A673 (cell line): ENCODE measurements at regions not wholly inside any gene's neighbourhood (a gene's known extent, or its start where the extent isn't known, plus 50 kb on each side); places are given as distances from the start of the nearest gene placed in this dataset.

Experiments
- CTCF ChIP-seq: fragments of 300-800, 200-600 bp; sonication (generic); conservative IDR thresholded peaks from 2 replicates; pipeline ENCODE4 v1.5.1; 2017; ENCODE audit warnings: low read depth, mild to moderate bottlenecking, antibody characterized with exemption, low read length, moderate library complexity, mixed read lengths
- EZH2 ChIP-seq: fragments of 200-600 bp; sonication (generic); IDR thresholded peaks from 2 replicates; pipeline ENCODE4 v1.6.1; 2017; ENCODE audit warnings: borderline replicate concordance, low read depth, mild to moderate bottlenecking, mixed read lengths, antibody characterized with exemption, low read length; ENCODE audit not compliant: poor library complexity, severe bottlenecking

- TF ChIP-seq CTCF: no peak
- TF ChIP-seq EZH2: no peak
Observed at GRCh38 chr1:38132681-38133080, 86.1 kb upstream of the POU3F1 start.
